Trophoblast cell (in vitro differentiated cells and primary cell): ENCODE measurements at regions not wholly inside any gene's neighbourhood (a gene's known extent, or its start where the extent isn't known, plus 50 kb on each side); places are given as distances from the start of the nearest gene placed in this dataset.
"Not testable (repeated sequence)": the region's sequence is repeated elsewhere in the genome, so short reads cannot be mapped to it uniquely, and the experiment has no call there.

Source experiments
- DNase-seq, 2 donors: peaks; one replicate each; pipeline ENCODE4 v3.0.0-alpha.2; 2016
- H2AFZ ChIP-seq: 2 replicates; pipeline ENCODE4 v1.6.1; 2013; ENCODE audit warnings: low read length, moderate library complexity, mild to moderate bottlenecking; ENCODE audit not compliant: insufficient read depth, poor library complexity
- H2AK5ac ChIP-seq: 2 replicates; pipeline ENCODE4 v1.6.1; 2013; ENCODE audit warnings: mild to moderate bottlenecking, low read length
- H2BK120ac ChIP-seq: 2 replicates; pipeline ENCODE4 v1.6.1; 2013; ENCODE audit warnings: low read length, mild to moderate bottlenecking, moderate library complexity; ENCODE audit not compliant: insufficient read depth, poor library complexity
- H2BK12ac ChIP-seq: 2 replicates; pipeline ENCODE4 v1.6.1; 2013; ENCODE audit warnings: mild to moderate bottlenecking, low read length, moderate library complexity
- H2BK5ac ChIP-seq: 2 replicates; pipeline ENCODE4 v1.6.1; 2013; ENCODE audit warnings: low read length, low read depth, moderate library complexity, mild to moderate bottlenecking; ENCODE audit not compliant: poor library complexity
- H3K14ac ChIP-seq: 2 replicates; pipeline ENCODE4 v1.6.1; 2013; ENCODE audit warnings: mild to moderate bottlenecking, low read length
- H3K18ac ChIP-seq: 2 replicates; pipeline ENCODE4 v1.6.1; 2013; ENCODE audit warnings: mild to moderate bottlenecking, low read length
- H3K23ac ChIP-seq: 2 replicates; pipeline ENCODE4 v1.6.1; 2013; ENCODE audit warnings: low read length
- H3K27ac ChIP-seq: 2 replicates; pipeline ENCODE4 v1.5.1; 2013; ENCODE audit warnings: low read depth, mild to moderate bottlenecking, inconsistent platforms, low read length, moderate library complexity
- H3K27me3 ChIP-seq: 2 replicates; pipeline ENCODE4 v1.6.1; 2013; ENCODE audit warnings: inconsistent platforms, mild to moderate bottlenecking, low read length, moderate library complexity; ENCODE audit not compliant: insufficient read depth
- H3K36me3 ChIP-seq, 2 experiments: 1 replicate in 1 of 2; 2 replicates in 1 of 2; pipeline ENCODE4 v1.6.1; 2013; ENCODE audit warnings: low read length in 2 of 2, mild to moderate bottlenecking in 2 of 2, moderate library complexity in 1 of 2; ENCODE audit not compliant: insufficient read depth in 2 of 2, control insufficient read depth in 1 of 2
- H3K4ac ChIP-seq: 2 replicates; pipeline ENCODE4 v1.6.1; 2013; ENCODE audit warnings: low read depth, mild to moderate bottlenecking, low read length, moderate library complexity
- H3K4me1 ChIP-seq, 2 experiments: 1 replicate in 1 of 2; 2 replicates in 1 of 2; pipeline ENCODE4 v1.6.1; 2013; ENCODE audit warnings: low read length in 2 of 2, mild to moderate bottlenecking in 2 of 2, moderate library complexity in 1 of 2; ENCODE audit not compliant: insufficient read depth in 2 of 2, control insufficient read depth in 1 of 2
- H3K4me2 ChIP-seq: 2 replicates; pipeline ENCODE4 v1.6.1; 2013; ENCODE audit warnings: inconsistent platforms, mild to moderate bottlenecking, low read length, moderate library complexity
- H3K4me3 ChIP-seq: 2 replicates; pipeline ENCODE4 v1.5.1; 2013; ENCODE audit warnings: mild to moderate bottlenecking, low read depth, low read length, inconsistent platforms
- H3K79me1 ChIP-seq: one replicate; pipeline ENCODE4 v1.6.1; 2013; ENCODE audit warnings: low read length
- H3K79me2 ChIP-seq: 2 replicates; pipeline ENCODE4 v1.6.1; 2013; ENCODE audit warnings: low read length, mild to moderate bottlenecking; ENCODE audit not compliant: control insufficient read depth, insufficient read depth, poor library complexity
- H3K9ac ChIP-seq: 2 replicates; pipeline ENCODE4 v1.6.1; 2013; ENCODE audit warnings: mild to moderate bottlenecking, low read length
- H3K9me3 ChIP-seq: 2 replicates; pipeline ENCODE4 v1.6.1; 2013; ENCODE audit warnings: low read depth, mild to moderate bottlenecking, control low read depth, inconsistent platforms, low read length; ENCODE audit not compliant: insufficient read depth
- H4K12ac ChIP-seq: 2 replicates; pipeline ENCODE4 v1.6.1; 2013; ENCODE audit warnings: low read depth, mild to moderate bottlenecking, low read length, moderate library complexity
- H4K8ac ChIP-seq: 2 replicates; pipeline ENCODE4 v1.6.1; 2013; ENCODE audit warnings: low read depth, mild to moderate bottlenecking, low read length, moderate library complexity
- H4K91ac ChIP-seq: one replicate; pipeline ENCODE4 v1.6.1; 2013; ENCODE audit warnings: low read depth, mild to moderate bottlenecking, low read length, moderate library complexity
- WGBS: extraction: QIAGEN DNeasy Blood & Tissue Kit; methylation state at CpG from one replicate; pipeline ENCODE4 v1.1.7; 2013; ENCODE audit warnings: missing lambda C conversion rate; ENCODE audit not compliant: insufficient read length, insufficient coverage; ENCODE audit errors: extremely low coverage; 5-methylcytosine and 5-hydroxymethylcytosine counted together

DNA sequence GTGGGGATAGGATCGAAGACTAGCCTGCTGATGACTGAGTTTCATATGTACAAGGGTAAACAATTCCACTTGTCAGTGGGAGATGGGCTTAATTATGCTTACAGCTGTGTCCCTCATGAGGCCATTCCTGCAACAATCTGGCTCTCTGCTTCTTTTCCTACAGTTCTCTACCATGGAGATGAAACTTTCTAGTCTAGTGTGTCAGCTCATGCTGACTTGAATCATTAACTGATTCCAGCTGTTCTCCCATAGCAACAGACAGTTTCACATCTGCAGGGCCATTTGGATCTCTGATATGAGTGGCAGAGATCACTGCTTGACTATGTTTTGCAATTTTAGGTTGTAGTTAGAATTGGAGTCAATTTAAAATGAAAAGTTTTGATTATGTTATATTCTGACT is 1251.7 kb upstream of the RAG2 start:
- no peak for DNase-seq
- Histone ChIP-seq H3K27ac (no peak overlapping the region), H4K8ac (no peak overlapping the region), H3K4ac (no peak overlapping the region), H3K4me2 (no peak overlapping the region), H4K91ac (no peak overlapping the region), H3K9ac (no peak overlapping the region), H4K12ac (no peak overlapping the region), H2AK5ac (no peak overlapping the region), H3K23ac (no peak overlapping the region), H3K79me2 (no peaks in the 10 kb centered on the region), H3K4me1 (no peaks in the 10 kb centered on the region), H3K27me3 (no peaks in the 10 kb centered on the region), H3K4me3 (no peak overlapping the region), H2AFZ (no peak overlapping the region), H3K14ac (no peak overlapping the region), H3K18ac (no peak overlapping the region), H2BK5ac (no peak overlapping the region), H2BK12ac (no peak overlapping the region), H3K36me3 (no peaks in the 10 kb centered on the region), H2BK120ac (no peak overlapping the region), H3K79me1 (no peaks in the 10 kb centered on the region), H3K9me3 (no peaks in the 10 kb centered on the region)
- no CpG with 5 or more reads among the region's 1 CpG for WGBS

DNA sequence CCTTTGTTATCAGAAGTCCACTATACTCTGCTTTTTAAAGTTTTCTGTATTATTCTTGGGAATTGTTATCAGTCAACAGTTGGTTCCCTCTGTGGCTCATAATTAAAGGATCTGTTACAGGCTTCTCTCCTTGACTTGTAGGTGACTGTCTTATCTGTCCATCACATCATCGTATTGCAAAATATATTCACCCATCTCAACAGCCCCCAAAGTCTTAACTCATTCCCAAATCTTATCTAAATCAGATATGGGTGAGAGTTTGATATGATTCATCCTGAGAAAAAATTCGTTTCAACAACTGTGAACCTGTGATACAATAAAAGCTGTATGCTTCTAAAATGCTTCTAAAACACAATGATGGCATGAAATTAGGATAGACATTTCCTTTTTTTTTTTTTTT is 1245.6 kb upstream of the RAG2 start:
- Histone ChIP-seq H3K27me3 (no peaks in the 10 kb centered on the region), H2BK5ac (no peak overlapping the region)

DNA sequence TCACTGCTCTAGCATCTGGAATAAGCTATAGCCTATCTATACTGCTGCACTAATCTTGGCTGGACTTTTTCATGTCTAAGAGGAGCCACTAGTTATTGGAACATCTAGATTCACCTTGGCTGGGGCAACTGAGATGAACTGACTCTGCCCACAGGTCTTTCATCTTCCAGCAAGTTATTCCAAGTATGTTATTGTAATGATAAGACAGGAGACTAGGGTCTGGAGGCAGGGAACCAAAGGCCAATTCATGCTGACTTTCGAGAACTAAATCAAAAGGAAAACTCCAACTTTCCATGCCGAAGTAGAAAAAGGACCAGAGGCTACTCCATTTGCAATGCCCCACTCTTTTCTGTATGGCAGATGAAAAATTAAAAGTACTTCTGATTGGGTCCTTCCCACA is 1243.0 kb upstream of the RAG2 start:
- Histone ChIP-seq H3K9ac (no peak overlapping the region), H3K14ac (no peak overlapping the region), H3K9me3 (no peaks in the 10 kb centered on the region), H3K36me3 (no peaks in the 10 kb centered on the region), H3K4me3 (no peak overlapping the region), H4K91ac (no peak overlapping the region), H3K27ac (no peak overlapping the region), H3K23ac (no peak overlapping the region), H3K18ac (no peak overlapping the region), H2BK12ac (no peak overlapping the region), H3K4ac (no peak overlapping the region), H3K4me2 (no peak overlapping the region), H4K8ac (no peak overlapping the region), H2BK120ac (no peak overlapping the region), H4K12ac (no peak overlapping the region), H2BK5ac (no peak overlapping the region), H2AK5ac (no peak overlapping the region), H2AFZ (no peak overlapping the region), H3K27me3 (no peaks in the 10 kb centered on the region), H3K4me1 (peaks cover 0 to 2% of the 10 kb centered on the region in 2 experiments), H3K79me1 (no peaks in the 10 kb centered on the region), H3K79me2 (no peaks in the 10 kb centered on the region)
- no CpG with 5 or more reads among the region's 2 CpGs for WGBS
- DNase-seq = no peak

More for the DNA sequence above, 1245.6 kb upstream of the RAG2 start:
- DNase-seq = no peak
- Histone ChIP-seq H3K27ac (no peak overlapping the region), H3K4me1 (peaks cover 0 to 2% of the 10 kb centered on the region in 2 experiments), H4K12ac (no peak overlapping the region), H4K8ac (no peak overlapping the region), H3K14ac (no peak overlapping the region), H3K9me3 (no peaks in the 10 kb centered on the region), H2BK12ac (no peak overlapping the region), H2AK5ac (no peak overlapping the region), H2AFZ (no peak overlapping the region), H3K18ac (no peak overlapping the region), H3K4me2 (no peak overlapping the region), H3K9ac (no peak overlapping the region), H4K91ac (no peak overlapping the region), H2BK120ac (no peak overlapping the region), H3K79me2 (no peaks in the 10 kb centered on the region), H3K36me3 (no peaks in the 10 kb centered on the region), H3K4me3 (no peak overlapping the region), H3K23ac (no peak overlapping the region), H3K79me1 (no peaks in the 10 kb centered on the region), H3K4ac (no peak overlapping the region)
- WGBS = no CpG with 5 or more reads among the region's 2 CpGs

DNA sequence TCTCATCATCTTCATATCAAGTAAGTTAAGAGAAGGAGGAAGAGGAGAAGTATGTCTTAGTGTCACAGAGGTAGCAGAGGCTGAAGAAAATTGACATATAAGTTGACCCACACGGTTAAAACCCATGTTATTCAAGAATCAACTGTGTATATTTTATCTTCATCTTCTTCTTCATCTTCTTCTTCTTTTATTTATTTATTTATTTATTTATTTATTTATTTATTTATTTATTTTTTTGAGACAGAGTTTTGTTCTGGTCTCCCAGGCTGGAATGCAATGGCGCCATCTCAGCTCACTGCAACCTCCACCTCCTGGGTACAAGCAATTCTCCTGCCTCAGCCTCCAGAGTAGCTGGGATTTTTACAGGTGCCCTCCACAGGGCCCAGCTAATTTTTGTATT is 1242.3 kb upstream of the RAG2 start:
- H3K27ac ChIP-seq, H2AFZ ChIP-seq, H4K8ac ChIP-seq, H3K4me2 ChIP-seq, H3K14ac ChIP-seq, H3K79me1 ChIP-seq, H3K4me1 ChIP-seq, H3K23ac ChIP-seq, H2BK5ac ChIP-seq, H3K4ac ChIP-seq, H4K91ac ChIP-seq, H3K9ac ChIP-seq, H4K12ac ChIP-seq, H3K4me3 ChIP-seq, H2BK120ac ChIP-seq, H3K9me3 ChIP-seq, H3K18ac ChIP-seq, H3K79me2 ChIP-seq, H2AK5ac ChIP-seq, H3K27me3 ChIP-seq, H3K36me3 ChIP-seq, H2BK12ac ChIP-seq, DNase-seq: not testable (repeated sequence)
- WGBS = no CpG with 5 or more reads among the region's 2 CpGs
